Uterus (tissue), 3 donors: ENCODE measurements at regions not wholly inside any gene's neighbourhood (a gene's known extent, or its start where the extent isn't known, plus 50 kb on each side); places are given as distances from the start of the nearest gene placed in this dataset.

Experiments
- DNase-seq, 2 donors: peaks; one replicate each; pipeline ENCODE4 v3.0.0-alpha.2; 2019 to 2020
- H3K27ac ChIP-seq, 2 donors: fragments of 200-600 bp; sonication (generic); 1 replicate in 1 of 2; 2 replicates in 1 of 2; pipeline ENCODE4 v1.5.1; 2016 to 2018
- H3K27me3 ChIP-seq, 2 donors: fragments of 200-600 bp; sonication (generic); one replicate each; pipeline ENCODE4 v1.5.1; 2018 to 2019; ENCODE audit warnings: control low read depth in 1 of 2
- H3K36me3 ChIP-seq, 2 donors: fragments of 200-600 bp; sonication (generic); one replicate each; pipeline ENCODE4 v1.5.1; 2019; ENCODE audit warnings: control low read depth in 1 of 2
- H3K4me1 ChIP-seq, 2 donors: fragments of 200-600 bp; sonication (generic); one replicate each; pipeline ENCODE4 v1.5.1; 2018 to 2019; ENCODE audit warnings: control low read depth in 1 of 2
- H3K4me3 ChIP-seq, 2 donors: fragments of 200-600 bp; sonication (generic); 1 replicate in 1 of 2; 2 replicates in 1 of 2; pipeline ENCODE4 v1.5.1; 2018 to 2019; ENCODE audit warnings: mild to moderate bottlenecking in 1 of 2
- H3K9me3 ChIP-seq, 2 donors: fragments of 200-600 bp; sonication (generic); one replicate each; pipeline ENCODE4 v1.5.1; 2019; ENCODE audit warnings: control low read depth in 1 of 2
- POLR2A ChIP-seq, 2 donors: fragments of 450-650 bp; IDR thresholded peaks; one replicate each; pipeline ENCODE4 v1.6.1; 2016; ENCODE audit warnings: antibody characterized with exemption in 2 of 2, mild to moderate bottlenecking in 1 of 2, moderate library complexity in 1 of 2
- intact Hi-C: fragments of 100-400 bp; cut with DNase I; formaldehyde crosslinking; loops from one replicate; pipeline ENCODE4 v1.15.1; 2023; ENCODE audit warnings: low total_unique reads
- TF ChIP-seq, protein P1 (sequence below), 4 experiments: fragments of 200-600 bp in 2 of 4; fragments of 450-650 bp in 2 of 4; sonication (generic) in 2 of 4; IDR thresholded peaks; one replicate each; pipeline ENCODE4 v1.5.1; 2016 to 2019; ENCODE audit warnings: antibody characterized with exemption in 4 of 4, mild to moderate bottlenecking in 2 of 4, moderate library complexity in 1 of 4
- donor health status: DM: yes; HTN: yes; CAD: no.

DNA sequence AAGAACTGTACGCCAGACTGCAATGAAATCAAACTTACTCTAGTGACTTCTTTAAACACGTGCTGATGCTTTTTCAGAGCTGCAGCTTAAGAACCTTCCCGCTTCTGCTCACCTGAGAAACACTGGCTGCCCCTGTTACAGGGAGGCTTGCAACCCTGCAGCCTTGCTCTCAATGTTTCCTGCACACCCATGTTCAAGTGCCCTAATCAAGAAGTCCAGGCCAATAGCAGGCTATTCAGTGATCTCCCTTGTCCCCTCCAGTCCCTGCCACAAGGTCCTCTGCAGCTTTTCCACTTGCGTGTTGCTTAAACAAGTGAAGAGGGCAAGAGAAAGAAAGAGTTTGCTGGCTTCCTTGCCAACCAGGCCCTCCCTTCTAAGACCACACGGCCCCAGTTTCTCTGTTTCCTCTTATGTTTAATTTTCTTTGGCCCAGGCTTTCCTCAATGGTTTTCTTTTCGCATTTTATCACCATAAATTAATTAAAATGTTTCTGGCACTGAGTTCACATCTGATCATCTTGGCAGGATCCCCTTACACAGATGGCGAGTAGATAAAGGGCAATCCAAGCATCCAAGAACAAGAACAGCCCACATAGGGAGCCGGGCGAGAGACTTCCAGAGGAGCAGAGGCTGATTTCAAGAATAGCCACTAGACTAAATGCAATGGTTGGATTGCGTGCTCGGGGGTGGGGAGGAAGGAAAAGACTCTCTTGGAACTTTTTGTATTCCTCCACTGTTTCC lies 82.3 kb upstream of the CDKN3 start:
- no peak for TF ChIP-seq POLR2A (IDR thresholded peaks at IDR 0.05)
- TF ChIP-seq, protein P1, sequence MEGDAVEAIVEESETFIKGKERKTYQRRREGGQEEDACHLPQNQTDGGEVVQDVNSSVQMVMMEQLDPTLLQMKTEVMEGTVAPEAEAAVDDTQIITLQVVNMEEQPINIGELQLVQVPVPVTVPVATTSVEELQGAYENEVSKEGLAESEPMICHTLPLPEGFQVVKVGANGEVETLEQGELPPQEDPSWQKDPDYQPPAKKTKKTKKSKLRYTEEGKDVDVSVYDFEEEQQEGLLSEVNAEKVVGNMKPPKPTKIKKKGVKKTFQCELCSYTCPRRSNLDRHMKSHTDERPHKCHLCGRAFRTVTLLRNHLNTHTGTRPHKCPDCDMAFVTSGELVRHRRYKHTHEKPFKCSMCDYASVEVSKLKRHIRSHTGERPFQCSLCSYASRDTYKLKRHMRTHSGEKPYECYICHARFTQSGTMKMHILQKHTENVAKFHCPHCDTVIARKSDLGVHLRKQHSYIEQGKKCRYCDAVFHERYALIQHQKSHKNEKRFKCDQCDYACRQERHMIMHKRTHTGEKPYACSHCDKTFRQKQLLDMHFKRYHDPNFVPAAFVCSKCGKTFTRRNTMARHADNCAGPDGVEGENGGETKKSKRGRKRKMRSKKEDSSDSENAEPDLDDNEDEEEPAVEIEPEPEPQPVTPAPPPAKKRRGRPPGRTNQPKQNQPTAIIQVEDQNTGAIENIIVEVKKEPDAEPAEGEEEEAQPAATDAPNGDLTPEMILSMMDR (IDR thresholded peaks at IDR 0.05) = no peak
- Histone ChIP-seq H3K9me3 (no peaks in the 10 kb centered on the region), H3K4me1 (no peaks in the 10 kb centered on the region), H3K36me3 (no peaks in the 10 kb centered on the region), H3K27ac (no peak overlapping the region), H3K27me3 (no peaks in the 10 kb centered on the region), H3K4me3 (no peak overlapping the region)
- intact Hi-C loops = no loop called here
- DNase-seq = no peak

DNA sequence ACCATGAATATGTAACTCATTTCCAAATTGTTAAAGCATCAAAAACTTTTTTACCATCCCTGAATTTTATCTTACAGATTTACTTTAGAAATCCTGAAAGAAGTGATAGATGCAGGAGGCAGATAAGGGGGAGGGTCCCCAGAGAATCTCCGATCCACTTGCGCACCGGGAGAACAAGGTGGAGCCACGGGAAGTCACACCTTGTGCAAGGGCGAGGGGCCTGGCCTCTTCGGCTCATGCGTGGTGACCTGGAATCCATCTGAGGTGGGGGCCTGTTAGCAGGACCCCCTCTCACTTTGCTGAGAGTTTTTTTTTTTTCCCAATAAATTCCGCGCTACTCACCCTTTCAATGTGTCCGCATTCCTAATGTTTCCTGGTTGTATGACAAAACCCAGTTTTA lies 80.2 kb upstream of the CDKN3 start:
- no peak for DNase-seq
- no peak overlapping the region for H3K4me3 ChIP-seq
- no peak overlapping the region for H3K27ac ChIP-seq
- no peaks in the 10 kb centered on the region for H3K4me1 ChIP-seq
- intact Hi-C loops = no loop called here
- no peaks in the 10 kb centered on the region for H3K36me3 ChIP-seq
- H3K27me3 ChIP-seq = no peaks in the 10 kb centered on the region
- H3K9me3 ChIP-seq = no peaks in the 10 kb centered on the region
- TF ChIP-seq POLR2A (IDR thresholded peaks at IDR 0.05) = no peak
- TF ChIP-seq, protein P1 (IDR thresholded peaks at IDR 0.05) = no peak

DNA sequence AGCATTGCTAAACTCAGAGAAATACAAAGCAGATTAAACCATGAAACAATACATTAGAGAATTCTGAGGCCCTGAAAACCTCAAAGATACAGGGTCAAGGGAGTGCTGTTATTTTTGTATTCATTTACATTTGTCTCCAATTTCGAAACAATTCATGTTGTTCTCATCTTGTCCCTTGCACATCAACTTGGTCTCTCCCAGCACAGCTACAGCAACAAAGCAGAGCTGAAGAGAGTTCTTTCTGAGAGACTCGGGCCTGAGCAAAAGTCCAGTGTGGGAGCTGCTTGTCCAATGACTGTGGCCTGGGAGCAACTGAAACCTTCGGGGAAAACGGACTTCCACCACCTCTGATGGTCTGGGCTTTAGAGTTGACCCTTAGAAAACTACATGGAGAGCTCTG lies 79.4 kb upstream of the CDKN3 start:
- H3K4me3 ChIP-seq = no peak overlapping the region
- TF ChIP-seq, protein P1 (IDR thresholded peaks at IDR 0.05) = no peak
- no peak for TF ChIP-seq POLR2A (IDR thresholded peaks at IDR 0.05)
- H3K27ac ChIP-seq = no peak overlapping the region
- H3K4me1 ChIP-seq = no peaks in the 10 kb centered on the region
- no peaks in the 10 kb centered on the region for H3K36me3 ChIP-seq
- H3K27me3 ChIP-seq = no peaks in the 10 kb centered on the region
- no peak for DNase-seq
- H3K9me3 ChIP-seq = no peaks in the 10 kb centered on the region
- intact Hi-C loops = no loop called here

DNA sequence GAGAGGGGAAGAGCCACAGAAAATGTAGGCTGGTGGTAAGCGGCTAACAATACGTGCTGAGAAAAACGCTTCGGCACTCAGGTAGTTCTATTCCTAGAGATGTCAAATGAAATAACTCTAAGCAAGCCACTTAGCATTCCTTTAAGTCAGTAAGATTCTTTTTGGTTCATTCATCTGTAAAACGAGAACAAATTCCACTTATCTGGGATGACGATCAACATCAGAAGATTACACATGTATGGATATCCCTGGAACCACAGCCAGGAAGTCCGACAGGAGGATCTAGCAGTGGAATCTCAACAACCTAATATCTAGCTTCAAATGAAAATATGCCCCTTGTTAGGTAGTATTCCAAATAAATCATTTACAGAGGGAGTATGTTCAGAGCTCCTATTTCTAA lies 74.6 kb upstream of the CDKN3 start:
- Histone ChIP-seq H3K27me3 (no peaks in the 10 kb centered on the region), H3K4me1 (no peaks in the 10 kb centered on the region), H3K9me3 (no peaks in the 10 kb centered on the region), H3K27ac (no peak overlapping the region), H3K36me3 (no peaks in the 10 kb centered on the region), H3K4me3 (no peak overlapping the region)
- DNase-seq = no peak
- TF ChIP-seq, protein P1 (IDR thresholded peaks at IDR 0.05) = no peak
- no peak for TF ChIP-seq POLR2A (IDR thresholded peaks at IDR 0.05)
- intact Hi-C loops = no loop called here

DNA sequence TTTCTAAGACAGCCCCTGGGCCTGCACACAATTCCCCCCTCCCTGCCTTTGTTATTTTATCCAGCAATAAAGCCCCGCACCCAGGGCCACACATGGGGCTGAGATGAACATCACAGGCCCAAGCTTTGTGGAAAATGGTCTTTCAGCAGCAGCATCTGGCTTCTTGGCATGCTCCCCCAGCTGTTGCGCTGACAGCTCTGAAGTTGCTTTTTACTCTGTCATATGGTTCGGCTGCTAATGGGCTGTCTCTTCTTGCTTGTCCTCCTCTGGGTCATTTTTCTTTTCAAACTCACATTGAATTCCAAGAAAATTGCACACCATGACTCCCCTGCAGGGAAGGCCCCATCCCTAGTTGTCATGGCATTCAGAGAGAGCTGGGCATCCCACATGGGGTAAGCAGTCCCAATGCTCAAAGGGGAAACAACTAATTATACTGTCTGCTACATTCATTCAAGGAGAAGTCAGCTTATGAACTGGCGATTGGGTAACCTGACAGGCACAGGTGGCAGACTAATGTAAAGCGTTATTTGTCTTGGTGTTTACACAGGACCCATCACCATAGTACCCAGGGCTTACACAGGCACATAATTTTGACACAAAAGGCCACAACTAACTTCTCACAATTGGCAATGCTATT lies 74.0 kb upstream of the CDKN3 start:
- Histone ChIP-seq H3K27me3 (no peaks in the 10 kb centered on the region), H3K9me3 (no peaks in the 10 kb centered on the region), H3K4me1 (no peaks in the 10 kb centered on the region), H3K36me3 (no peaks in the 10 kb centered on the region), H3K27ac (no peak overlapping the region), H3K4me3 (no peak overlapping the region)
- TF ChIP-seq POLR2A (IDR thresholded peaks at IDR 0.05) = no peak
- TF ChIP-seq, protein P1 (IDR thresholded peaks at IDR 0.05) = no peak
- intact Hi-C loops = no loop called here
- no peak for DNase-seq
